Lung (tissue), 11 donors: ENCODE measurements at regions not wholly inside any gene's neighbourhood (a gene's known extent, or its start where the extent isn't known, plus 50 kb on each side); places are given as distances from the start of the nearest gene placed in this dataset.

ENCODE experiments used
- ATAC-seq: fragments of 200-7000 bp; cut with Tn5 transposase; one replicate; pipeline ENCODE4 v1.9.1; 2020; ENCODE audit warnings: moderate number of reproducible peaks; ENCODE audit not compliant: insufficient read depth, low FRiP score
- DNase-seq, 3 donors: peaks; one replicate each; pipeline ENCODE4 v3.0.0-alpha.2; 2013 to 2017
- H3K27ac ChIP-seq, 2 donors: one replicate each; pipeline ENCODE4 v1.5.1; 2013; ENCODE audit warnings: mild to moderate bottlenecking in 2 of 2, moderate library complexity in 2 of 2, control low read depth in 1 of 2, inconsistent platforms in 1 of 2, low read depth in 1 of 2, low read length in 1 of 2
- H3K27me3 ChIP-seq, 3 donors: one replicate each; pipeline ENCODE4 v1.5.1; 2013; ENCODE audit warnings: low read length in 2 of 3; ENCODE audit not compliant: control insufficient read depth in 3 of 3, insufficient read depth in 3 of 3
- H3K36me3 ChIP-seq, 4 donors: one replicate each; pipeline ENCODE4 v1.5.1; 2013; ENCODE audit warnings: low read length in 4 of 4, mild to moderate bottlenecking in 1 of 4, moderate library complexity in 1 of 4; ENCODE audit not compliant: control insufficient read depth in 4 of 4, insufficient read depth in 4 of 4
- H3K4me1 ChIP-seq, 5 donors: one replicate each; pipeline ENCODE4 v1.5.1; 2013; ENCODE audit warnings: low read length in 5 of 5, mild to moderate bottlenecking in 2 of 5, moderate library complexity in 1 of 5; ENCODE audit not compliant: control insufficient read depth in 5 of 5, insufficient read depth in 5 of 5
- H3K4me3 ChIP-seq: one replicate; pipeline ENCODE4 v1.5.1; 2013; ENCODE audit warnings: mild to moderate bottlenecking, control low read depth, moderate library complexity
- H3K9ac ChIP-seq, 2 donors: one replicate each; pipeline ENCODE4 v1.5.1; 2013; ENCODE audit warnings: low read length in 2 of 2, control low read depth in 1 of 2; ENCODE audit not compliant: insufficient read depth in 1 of 2
- H3K9me3 ChIP-seq, 4 donors: one replicate each; pipeline ENCODE4 v1.5.1; 2013; ENCODE audit warnings: low read length in 3 of 4, mild to moderate bottlenecking in 1 of 4, moderate library complexity in 1 of 4; ENCODE audit not compliant: control insufficient read depth in 4 of 4, insufficient read depth in 3 of 4
- CTCF ChIP-seq: IDR thresholded peaks from 2 replicates; pipeline ENCODE4 v1.5.1; 2012; ENCODE audit warnings: mild to moderate bottlenecking; ENCODE audit errors: control extremely low read depth, extremely low read depth
- WGBS, 2 donors: extraction: QIAGEN DNeasy Blood & Tissue Kit; methylation state at CpG; one replicate each; pipeline ENCODE4 v1.1.7; 2013; 5-methylcytosine and 5-hydroxymethylcytosine counted together
- donor health status: control.
- donor health status: control.
- donor health status: Bipolar disorder and iron deficiency.
- donor health status: healthy.
- donor health status: DM: yes; HTN: yes; CAD: no.

- no peak for TF ChIP-seq CTCF
- DNase-seq (peak in 1 of 3 donors; percentile 1), ATAC-seq (no peak)
- H3K9me3 ChIP-seq: peaks cover 0 to 10% (median 0%) of the 10 kb centered on the region in 4 donors
- no peaks in the 10 kb centered on the region for H3K4me1 ChIP-seq
- H3K4me3 ChIP-seq: no peak overlapping the region
- WGBS, 2 donors: 40 to 60% methylated on average over 15 of the region's 15 CpGs
- no peaks in the 10 kb centered on the region for H3K36me3 ChIP-seq
- no peak overlapping the region for H3K9ac ChIP-seq
- no peak overlapping the region for H3K27ac ChIP-seq
- no peaks in the 10 kb centered on the region for H3K27me3 ChIP-seq
These were observed 124.2 kb upstream of the B3GAT1 start for GRCh38 chr11:134536219-134536618.

GRCh38 chr11:134535029-134536025, 123.3 kb upstream of the B3GAT1 start:
- Histone ChIP-seq H3K9me3 (peaks cover 0 to 10% (median 0%) of the 10 kb centered on the region in 4 donors), H3K27me3 (no peaks in the 10 kb centered on the region), H3K4me1 (no peaks in the 10 kb centered on the region), H3K4me3 (no peak overlapping the region), H3K27ac (no peak overlapping the region), H3K36me3 (no peaks in the 10 kb centered on the region), H3K9ac (no peak overlapping the region)
- WGBS, 2 donors: 72 to 80% methylated on average over 22 of the region's 22 CpGs
- DNase-seq (peak in 1 of 3 donors; percentile 12), ATAC-seq (no peak)
- TF ChIP-seq CTCF: no peak

GRCh38 chr11:134533511-134533910, 121.5 kb upstream of the B3GAT1 start:
- Histone ChIP-seq H3K4me1 (no peaks in the 10 kb centered on the region), H3K27ac (no peak overlapping the region), H3K9ac (no peak overlapping the region), H3K4me3 (no peak overlapping the region), H3K27me3 (no peaks in the 10 kb centered on the region), H3K9me3 (peaks cover 0 to 9% (median 0%) of the 10 kb centered on the region in 4 donors), H3K36me3 (no peaks in the 10 kb centered on the region)
- DNase-seq (no peak), ATAC-seq (no peak)
- no peak for TF ChIP-seq CTCF
- WGBS, 2 donors: 90 to 92% methylated on average over 7 of the region's 7 CpGs
